Activated CD8-positive, alpha-beta memory T cell treated with anti-CD3 and anti-CD28 coated beads, Interleukin-2, amount 50 U/mL, for 4 hours (primary cell): ENCODE measurements at regions not wholly inside any gene's neighbourhood (a gene's known extent, or its start where the extent isn't known, plus 50 kb on each side); places are given as distances from the start of the nearest gene placed in this dataset.
"Not testable (repeated sequence)": the region's sequence is repeated elsewhere in the genome, so short reads cannot be mapped to it uniquely, and the experiment has no call there.

ENCODE experiments used
- DNase-seq: peaks from one replicate; pipeline ENCODE4 v3.0.0-alpha.2; 2020

DNA sequence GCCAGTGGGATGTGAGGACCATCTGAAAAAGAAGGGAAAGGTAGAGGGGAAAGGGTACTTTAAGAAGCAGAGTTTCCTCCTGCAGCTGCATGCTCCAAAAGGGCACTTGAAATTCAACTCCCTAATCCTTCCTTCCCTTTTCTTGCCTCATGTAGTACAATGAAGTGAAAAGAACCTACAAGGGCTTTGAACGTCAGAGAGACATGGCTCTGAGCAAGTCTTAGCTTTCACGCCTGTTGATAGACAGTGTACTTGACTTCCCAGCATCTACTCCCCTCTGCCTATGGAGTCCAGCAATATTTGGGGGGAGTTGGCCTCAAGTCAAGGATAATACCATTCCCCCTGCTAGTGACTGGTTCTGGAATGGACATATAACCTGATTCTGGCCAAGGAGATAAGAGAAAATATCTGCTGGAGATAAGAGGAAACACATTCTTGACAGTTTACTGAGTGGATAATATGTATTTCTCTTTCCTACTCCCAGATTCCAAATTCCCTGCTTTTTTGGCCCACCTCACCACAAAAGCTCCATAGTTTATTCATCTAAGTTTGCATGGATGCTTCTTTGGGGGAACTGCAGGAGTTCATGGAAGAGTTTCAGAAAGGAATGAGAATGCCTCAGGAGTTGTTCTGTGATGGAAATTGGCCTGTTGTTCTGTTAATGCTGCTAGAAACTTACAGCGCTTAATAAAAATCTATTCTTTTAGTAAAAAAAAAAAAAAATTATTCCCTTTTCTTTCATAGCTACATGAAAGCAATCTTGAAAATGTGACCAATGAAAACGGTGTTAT is 193.0 kb upstream of the TPM1 start:
- no peak for DNase-seq

DNA sequence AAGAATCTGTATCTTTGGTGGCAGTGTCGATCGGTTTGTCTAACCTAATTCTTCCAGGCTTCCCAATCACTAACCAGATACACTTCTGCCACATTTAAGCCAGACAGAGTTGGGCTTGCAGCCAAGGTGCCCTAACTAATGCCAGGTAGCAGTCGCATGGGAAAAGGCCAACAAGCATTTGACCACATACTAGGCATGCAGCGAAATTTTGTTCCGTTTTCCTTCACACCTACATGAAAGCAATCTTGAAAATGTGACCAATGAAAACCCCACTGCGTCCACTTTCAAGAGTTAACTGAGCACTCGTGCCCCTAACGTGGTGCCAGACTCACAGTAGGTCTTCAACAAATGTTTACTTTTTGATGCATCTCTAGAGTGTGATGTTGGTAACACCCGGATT is 192.2 kb upstream of the TPM1 start:
- DNase-seq, result no peak

DNA sequence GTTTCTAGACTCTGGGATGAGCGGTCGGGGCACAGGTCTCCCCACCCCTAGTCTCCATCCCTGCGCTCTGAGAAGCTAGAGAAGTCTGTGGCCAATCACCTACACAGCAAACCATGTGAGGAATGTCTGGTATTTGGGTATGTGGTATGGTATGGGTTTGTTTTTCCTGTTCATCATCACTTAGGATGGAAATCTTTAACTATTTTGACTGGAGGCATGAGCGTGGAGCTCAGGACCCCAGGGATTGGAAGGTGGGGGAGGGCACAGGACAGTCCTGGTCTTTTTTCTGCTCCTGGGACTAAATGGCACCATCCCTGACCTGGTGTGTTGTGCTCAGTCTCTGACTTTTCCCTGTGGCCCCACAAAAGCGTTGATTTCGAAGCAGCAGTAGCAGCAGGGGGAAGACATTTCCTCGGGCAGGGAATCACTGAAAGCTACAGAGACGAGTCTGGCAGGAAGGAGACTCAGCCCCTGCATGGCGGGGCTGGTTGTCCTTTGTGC is 191.7 kb upstream of the TPM1 start:
- DNase-seq, result no peak

DNA sequence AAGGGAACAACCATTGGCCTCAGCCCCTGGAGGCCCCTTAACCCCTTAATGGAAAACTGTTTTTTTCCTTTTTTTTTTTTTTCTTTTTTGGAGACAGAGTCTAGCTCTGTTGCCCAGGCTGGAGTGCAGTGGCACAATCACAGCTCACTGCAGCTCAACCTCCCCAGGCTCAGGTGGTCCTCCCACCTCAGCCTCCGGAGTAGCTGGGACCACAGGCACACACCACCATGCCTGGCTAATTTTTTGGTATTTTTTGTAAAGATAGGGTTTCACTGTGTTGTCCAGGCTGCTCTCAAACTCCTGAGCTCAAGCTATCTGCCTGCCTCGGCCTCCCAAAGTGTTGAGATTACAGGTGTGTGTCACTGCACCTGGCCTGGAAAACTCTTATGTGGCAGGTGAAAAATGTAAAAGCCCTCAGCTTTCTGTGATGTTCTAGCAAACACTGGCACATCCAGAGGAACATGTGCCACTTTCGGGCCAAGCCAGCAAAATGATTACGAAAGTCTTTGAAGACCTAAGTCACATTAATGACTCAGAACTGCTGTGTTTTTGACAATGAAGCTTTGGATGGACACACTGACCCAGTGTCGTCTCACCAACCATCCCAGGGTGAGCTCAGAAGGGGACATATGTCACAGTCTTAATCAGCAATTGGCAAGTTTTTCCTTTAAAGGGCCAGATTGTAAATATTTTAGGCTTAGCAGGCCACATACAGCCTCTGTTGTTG is 189.3 kb upstream of the TPM1 start:
- DNase-seq, result no peak

DNA sequence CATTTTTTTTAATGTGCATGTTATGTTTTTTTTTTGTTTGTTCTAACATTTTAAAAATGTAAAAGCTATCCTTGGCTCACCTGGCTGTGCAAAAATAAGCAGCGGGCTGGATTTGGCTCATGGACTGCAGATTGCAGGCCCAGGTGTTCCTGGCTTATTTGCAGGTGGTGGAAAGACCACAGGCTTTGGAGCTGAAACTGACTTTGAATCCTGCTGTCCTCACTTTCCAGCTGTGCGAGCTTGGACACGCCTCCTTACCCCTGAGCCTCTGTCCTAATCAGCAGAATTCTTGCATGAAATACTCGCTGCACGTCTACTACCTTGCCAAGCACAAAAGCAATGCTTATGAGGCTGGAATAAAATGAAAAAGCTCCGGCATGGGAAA is 188.7 kb upstream of the TPM1 start:
- DNase-seq, result no peak

DNA sequence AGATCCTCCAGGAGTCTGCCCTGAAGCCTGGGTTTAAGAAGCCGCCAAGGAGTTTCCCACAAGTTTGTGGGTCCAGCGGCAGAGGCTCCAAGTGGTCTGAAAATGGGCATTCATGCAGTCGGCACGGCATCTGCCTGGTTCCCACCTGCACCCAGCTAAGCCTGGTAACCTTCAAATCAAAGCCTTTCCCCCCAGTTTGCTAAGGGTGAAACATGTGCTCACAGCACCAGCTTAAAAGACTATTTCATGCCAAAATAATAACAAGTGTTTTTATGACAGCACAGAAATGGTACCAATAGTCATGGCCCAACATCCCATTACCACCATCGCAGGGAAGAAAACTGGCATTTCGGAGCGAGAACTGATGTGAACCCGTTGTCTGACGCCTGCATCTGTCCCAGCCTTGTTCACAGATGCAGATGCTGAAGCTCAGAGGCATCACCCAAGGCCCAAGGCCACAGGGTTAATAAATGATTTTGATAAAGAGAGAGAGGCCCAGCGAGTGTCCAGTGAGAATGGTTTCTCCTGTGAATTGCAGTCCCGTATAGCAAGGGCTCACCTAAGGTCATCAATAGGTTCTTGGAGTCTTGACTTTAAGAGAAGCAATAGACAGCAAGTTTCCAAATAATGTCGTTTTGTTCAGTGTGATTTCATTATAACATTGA is 188.0 kb upstream of the TPM1 start:
- no peak for DNase-seq

DNA sequence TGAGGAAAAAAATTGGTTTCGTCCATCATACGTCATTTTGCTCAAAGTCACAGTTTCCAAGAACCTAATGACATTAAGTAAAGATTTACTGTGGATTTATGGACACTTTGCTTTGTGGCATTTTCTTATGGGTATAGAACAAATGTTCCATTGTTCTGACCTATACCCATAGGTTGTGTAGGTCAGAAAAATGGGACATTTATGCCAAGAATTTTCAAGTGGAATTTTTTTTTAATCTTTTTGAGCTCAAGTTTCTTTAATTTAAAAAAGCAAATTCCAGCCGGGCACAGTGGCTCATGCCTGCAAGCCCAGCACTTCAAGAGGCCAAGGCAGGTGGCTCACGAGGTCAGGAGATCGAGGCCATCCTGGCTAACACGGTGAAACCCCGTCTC is 187.5 kb upstream of the TPM1 start:
- DNase-seq, result no peak

DNA sequence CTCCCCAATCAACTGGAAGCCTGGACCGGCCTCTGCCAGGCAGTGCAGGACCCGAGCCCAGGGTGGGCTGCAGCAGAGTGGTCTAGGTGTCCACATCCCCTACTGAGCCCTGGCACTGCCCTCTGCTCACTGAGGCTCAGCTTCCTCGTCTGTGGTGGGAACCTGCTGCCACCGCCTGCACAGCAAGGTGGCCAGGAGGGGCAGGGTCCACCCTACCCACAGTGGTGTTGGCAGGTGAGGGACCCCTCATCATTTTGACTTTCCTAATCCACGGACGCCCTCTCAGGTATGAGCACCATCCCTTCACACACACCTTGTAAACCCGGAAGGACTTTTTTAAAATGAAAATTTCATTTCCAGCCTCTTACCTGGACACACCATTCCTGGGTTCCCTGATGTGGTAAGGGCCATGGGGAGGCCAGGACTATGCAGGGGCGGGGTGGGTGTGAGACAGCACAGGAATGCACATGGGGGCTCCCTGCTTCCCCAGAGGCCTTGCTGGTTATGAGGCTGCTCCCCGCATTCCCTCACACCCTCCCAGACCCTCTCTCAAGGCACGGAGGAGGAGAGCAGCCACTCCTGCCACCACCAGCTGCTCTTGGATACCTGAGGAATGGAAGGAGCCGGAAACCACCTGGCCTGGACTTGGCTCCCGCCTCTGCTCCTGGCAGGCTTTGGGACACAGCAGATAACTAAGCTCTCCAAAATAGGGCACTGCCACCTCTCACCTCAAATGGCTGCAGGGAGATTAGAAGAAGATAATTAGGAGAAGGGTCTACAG is 185.9 kb upstream of the TPM1 start:
- no peak for DNase-seq

DNA sequence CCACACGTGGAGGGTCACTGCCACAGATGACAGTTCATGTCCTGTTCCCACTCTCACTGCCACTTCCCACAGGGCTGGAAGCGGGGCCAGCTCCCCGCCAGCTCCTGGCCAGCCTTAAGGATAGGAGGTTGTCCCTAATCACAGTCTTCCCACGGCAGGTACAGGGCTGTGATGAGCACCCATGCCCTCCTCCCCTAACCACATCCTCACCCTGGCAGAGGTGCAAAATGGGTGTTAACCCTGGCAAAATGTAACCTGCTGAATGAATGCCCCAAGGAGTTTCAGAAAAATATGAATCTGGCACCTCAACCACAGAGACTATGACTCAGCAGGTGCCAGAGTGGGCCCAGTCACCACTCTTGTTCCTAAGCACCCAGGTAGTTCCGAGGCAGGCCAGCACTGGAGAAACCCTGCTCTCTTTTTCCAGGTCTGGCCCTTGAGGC is 185.1 kb upstream of the TPM1 start:
- no peak for DNase-seq

DNA sequence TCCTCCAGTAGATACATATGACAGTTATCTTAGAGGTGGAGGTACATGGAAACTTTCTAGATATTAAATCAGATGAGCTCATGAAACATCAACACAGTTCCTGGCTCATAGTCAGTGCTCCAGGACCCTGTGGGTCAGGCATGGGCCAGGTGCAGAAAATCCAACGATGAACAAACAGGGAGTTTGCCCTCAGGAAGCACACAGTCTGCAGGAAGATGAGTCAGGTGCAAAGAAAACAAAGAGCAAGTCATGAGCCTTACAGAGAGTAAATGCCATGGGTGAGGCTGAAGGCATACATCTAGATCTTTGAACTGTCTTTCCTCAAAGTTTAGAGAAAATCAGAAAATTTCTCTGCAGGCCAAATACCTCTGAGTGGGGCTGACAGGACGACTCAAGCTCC is 184.2 kb upstream of the TPM1 start:
- no peak for DNase-seq

DNA sequence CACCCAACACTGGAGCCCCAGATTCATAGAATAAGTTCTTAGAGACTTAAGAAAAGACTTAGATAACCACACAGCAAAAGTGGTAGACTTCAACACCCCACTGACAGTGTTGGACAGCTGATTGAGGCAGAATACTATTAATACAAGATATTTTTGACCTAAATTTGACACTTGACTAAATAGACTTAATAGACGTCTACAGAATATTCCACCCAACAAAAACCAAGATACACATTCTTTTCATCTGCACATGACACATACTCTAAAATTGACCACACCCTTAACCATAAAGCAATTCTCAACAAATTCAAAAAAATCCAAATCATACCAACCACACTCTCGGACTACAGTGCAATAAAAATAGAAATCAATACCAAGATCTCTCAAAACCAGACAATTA is 179.8 kb upstream of the TPM1 start:
- no peak for DNase-seq

DNA sequence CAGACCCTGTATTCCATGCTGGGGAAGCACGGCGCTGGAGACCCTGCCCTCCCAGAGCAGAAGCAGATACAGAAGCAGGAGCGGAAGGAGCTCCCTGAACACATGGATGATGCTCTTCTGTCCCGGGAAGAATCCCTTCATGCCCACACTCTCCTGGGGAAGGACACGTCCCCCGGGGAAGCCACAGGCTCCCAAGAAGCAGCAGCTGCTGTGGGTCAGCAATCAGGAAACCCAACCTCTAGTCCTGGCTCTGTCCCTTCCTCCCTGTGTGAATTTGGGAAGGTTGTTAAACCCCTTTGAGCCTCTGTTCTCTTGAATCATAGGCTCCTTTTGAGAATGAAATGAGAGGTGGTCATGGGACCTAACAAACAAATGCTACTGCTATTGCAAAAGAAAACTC is 176.2 kb upstream of the TPM1 start:
- no peak for DNase-seq

DNA sequence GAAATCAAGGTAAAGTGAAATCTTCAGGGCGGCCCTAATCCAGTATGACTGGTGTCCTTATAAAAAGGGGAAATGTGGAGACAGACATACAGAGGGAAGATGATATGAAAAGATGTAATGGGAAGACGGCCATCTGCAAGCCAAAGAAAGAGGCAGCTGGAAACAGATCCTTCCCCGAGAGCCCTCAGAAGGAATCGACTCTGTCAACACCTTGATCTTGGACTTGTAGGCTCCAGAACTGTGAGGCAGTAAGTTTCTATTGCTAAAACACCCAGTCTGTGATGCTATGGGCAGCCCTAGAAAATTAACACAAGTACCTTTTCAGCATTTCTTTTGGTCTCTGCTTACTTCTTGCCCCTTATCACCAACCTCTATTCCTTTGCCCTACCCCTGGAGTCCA is 174.7 kb upstream of the TPM1 start:
- no peak for DNase-seq

DNA sequence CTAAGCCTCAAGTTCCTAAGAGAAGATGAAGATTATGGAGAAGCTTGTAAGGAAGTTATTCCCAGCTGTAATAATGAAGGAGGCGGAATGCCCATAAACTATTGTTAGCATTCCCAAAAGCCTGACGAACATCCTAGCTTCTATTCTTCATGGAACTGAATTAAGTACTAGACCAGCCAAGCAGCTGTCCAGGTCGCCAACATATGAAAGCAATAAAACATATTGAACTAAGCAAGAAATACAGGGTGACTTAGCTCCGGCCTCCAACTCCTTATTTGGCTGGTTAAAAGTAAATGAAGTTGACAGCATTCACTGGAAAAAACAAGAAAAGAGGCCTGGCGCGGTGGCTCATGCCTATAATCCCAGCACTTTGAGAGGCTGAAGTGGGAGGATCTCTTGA is 174.0 kb upstream of the TPM1 start:
- no peak for DNase-seq

DNA sequence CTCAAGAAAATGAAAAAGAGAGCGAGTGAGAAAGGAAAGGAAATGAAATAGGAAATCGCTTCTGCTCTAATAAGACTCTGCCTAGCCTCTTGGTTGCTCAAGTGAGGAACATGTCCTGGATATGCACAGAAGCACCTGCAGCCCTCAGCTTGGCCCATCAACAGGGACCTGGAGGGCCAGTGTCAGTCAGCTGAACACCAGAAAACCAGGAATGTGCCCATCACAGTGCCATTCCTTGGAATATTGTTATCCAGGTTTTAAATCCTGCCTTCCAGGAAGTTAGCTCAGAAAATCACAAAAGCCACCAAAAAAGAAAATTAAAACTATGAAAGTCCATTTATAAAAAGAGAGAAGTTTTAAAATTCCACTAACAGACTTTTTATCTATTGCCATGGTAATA is 173.4 kb upstream of the TPM1 start:
- DNase-seq, result no peak

DNA sequence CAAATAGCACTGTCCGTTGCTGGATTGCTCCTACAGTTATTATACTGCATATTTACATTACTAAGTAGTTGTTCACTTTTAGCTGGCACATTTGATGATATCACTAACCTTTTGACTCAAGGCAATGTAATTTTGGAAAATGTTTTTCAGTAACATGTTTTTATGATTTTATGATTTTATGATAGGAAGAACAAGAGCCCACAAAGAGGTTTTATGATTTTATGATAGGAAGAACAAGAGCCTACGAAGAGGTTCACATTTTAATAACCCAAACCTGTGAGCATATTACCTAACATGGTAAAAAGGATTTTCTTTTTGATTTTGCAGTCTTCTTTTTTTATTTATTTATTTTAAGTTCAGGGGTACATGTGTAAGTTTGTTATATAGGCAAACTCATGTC is 172.3 kb upstream of the TPM1 start:
- DNase-seq, result no peak

DNA sequence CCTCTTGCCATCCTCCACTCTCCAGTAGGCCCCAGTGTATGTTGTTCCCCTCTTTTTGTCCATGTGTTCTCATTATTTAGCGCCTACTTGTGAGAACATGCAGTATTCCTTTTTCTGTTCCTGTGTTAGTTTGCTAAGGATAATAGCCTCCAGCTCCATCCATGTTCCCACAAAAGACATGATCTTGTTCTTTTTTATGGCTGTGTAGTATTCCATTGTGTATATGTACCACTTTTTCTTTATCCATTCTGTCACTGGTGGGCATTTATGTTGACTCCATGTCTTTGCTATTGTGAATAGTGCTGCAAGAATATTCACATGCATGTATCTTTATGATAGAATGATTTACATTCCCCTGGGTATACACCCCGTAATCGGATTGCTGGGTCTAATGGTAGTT is 171.8 kb upstream of the TPM1 start:
- not testable (repeated sequence) for DNase-seq

DNA sequence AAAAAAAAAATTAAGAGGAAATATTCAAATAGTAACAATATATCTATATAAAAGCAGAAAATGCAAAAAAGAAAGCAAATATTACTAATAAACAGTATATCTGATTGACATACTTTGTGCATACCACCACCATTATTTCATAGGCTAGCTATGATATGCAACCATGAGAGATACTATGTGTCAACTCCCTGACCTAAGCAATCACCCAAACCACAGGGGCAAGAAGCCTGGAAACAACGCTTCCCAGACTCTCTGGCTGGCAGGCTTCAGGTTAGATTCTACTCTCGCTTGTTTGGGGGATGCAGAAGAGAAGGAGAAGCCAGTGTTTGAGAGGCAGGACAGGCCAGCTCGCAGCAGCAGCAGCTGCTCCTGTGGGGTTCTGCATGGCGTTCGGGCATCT is 169.3 kb upstream of the TPM1 start:
- DNase-seq, result no peak

DNA sequence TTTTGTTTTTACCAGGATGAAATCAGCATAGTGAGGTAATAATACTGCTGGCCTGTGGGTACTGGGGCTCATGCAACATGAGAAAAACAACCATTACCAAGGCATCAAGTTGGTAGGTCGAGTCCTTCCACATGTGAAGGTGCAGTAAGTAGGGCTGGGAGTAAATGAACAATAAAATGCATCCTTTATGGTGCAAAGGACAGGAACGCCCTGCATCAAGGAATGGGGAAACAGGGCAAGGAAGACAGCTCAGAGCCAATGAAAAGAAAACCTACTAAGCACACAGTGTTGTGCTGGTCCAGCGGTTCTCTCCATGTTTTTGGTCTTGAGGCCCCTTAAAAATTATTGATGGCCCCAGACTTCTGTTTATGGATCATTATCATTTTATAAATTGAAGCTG is 168.5 kb upstream of the TPM1 start:
- DNase-seq, result no peak

DNA sequence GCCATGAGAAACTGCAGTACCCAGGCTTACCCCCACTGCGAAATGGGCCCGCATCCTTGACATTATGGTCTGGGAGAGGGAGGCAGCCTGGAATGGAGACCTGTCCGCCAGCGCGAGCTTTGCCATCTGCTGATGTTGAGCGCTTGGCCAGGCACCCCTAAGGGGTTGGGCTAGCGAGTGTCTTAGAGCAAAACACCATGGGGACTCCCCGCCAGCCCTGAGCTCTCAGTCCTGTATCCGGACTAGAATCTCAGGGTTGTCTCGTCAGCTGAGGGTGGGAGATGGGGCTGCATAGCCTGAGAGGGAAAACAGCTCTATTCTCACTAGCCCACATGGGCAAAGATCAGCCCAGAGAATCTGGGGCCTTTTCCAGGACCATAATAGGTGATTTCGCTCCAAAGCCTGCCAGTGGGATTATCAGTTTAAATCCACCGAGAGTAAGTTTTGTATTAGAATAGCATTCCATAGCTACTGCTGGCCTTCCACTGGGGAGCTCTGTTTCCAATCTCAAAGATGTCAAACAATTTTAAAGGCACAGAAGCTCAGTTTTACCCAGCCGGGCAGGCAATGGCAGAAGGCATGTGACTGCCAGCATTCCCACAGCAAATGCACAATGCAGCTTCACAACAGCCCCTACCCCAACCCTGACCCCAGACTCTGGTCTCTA is 167.5 kb upstream of the TPM1 start:
- DNase-seq, result no peak

DNA sequence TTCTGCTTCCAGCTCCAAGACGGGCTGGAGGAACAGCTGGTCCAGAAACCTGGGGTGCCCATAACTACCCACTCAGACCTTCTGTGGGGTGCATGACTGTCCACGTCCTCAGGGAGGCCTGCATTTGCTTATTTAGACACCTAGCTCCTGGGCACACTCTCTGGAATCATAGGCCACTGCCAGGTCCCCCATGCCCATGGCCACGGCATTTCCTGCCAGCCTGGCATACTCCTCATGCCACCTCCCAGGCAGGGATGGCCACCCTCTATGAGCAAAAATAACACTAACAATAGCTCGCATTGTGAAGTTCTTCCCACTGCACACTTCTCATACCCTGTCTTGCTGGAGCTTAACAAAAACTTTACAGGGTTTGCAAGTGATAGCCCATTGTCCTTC is 166.9 kb upstream of the TPM1 start:
- DNase-seq, result no peak

DNA sequence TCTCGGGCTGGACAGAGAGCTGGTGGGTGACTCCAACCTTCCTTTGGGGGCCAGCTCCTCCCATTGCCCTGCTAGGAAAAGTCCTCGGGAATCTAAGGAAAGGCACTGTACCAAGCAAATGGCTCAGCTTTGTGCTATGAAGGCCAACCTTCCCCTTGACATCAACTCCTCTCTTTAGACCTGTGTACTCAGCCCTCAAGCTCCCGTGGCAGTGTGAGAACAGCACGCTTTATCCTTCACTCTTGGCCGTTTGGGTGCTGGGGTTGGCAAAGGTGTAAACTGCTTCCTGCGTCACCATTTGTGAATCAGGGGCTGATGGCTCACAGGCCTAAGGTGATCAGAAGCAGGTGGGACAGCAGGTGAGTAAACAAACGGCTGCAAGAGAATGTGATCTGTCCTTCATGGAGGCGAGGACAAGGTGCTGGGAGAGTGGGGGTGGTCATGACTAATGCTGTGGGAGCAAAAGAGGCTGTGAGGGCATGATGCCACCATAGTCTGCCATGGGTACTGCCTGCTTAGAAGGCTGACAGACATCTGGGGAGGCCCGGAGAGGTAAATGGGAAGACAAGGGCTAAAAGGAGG is 165.2 kb upstream of the TPM1 start:
- no peak for DNase-seq
